ENCODE measurements at regions not wholly inside any gene's neighbourhood (a gene's known extent, or its start where the extent isn't known, plus 50 kb on each side); places are given as distances from the start of the nearest gene placed in this dataset.

GRCh38 chrX:114097866-114098265 lies 486.0 kb upstream of the HTR2C start:
- H3F3A ChIP-seq (ENCODE audit: low read length, unreplicated experiment) = no peaks in the 10 kb centered on the region
- H2AFZ ChIP-seq (ENCODE audit: low read length) = no peak overlapping the region
- H3K27ac ChIP-seq (ENCODE audit: low read length) = no peak overlapping the region
- TF ChIP-seq CTCF (conservative IDR thresholded peaks at IDR 0.05; ENCODE audit: low read depth, low read length) (no peak), EZH2phosphoT487 (IDR thresholded peaks at IDR 0.05; ENCODE audit: borderline replicate concordance, low read length) (no peak), EZH2 (IDR thresholded peaks at IDR 0.05; ENCODE audit: low read length, unreplicated experiment) (no peak)
- ChIA-PET POLR2A (ENCODE audit: unreplicated experiment) (no interaction called here), CTCF (no interaction called here)
- H3K9me3 ChIP-seq (ENCODE audit: low read length) = no peaks in the 10 kb centered on the region
- H3K79me2 ChIP-seq (ENCODE audit: low read length) = no peaks in the 10 kb centered on the region
- H3K4me2 ChIP-seq (ENCODE audit: low read length) = no peak overlapping the region
- H3K4me3 ChIP-seq (ENCODE audit: low read length) = no peak overlapping the region
- intact Hi-C loops (cut with micrococcal nuclease) = no loop called here
- no peak overlapping the region for H3K9ac ChIP-seq (ENCODE audit: low read length)
- no peaks in the 10 kb centered on the region for H3K36me3 ChIP-seq (ENCODE audit: low read depth, low read length)
- ATAC-seq (no peak), DNase-seq (no peak)
- BruUV-seq (replicated peaks) = no TSS peak
- H3K4me1 ChIP-seq (ENCODE audit: insufficient read depth, low read length) = no peaks in the 10 kb centered on the region
- H4K20me1 ChIP-seq (ENCODE audit: low read length) = no peaks in the 10 kb centered on the region
- H3K27me3 ChIP-seq (ENCODE audit: low read length) = no peaks in the 10 kb centered on the region
- H3K9me2 ChIP-seq (replicated peaks; ENCODE audit: low read length) = no peaks in the 10 kb centered on the region

DNA sequence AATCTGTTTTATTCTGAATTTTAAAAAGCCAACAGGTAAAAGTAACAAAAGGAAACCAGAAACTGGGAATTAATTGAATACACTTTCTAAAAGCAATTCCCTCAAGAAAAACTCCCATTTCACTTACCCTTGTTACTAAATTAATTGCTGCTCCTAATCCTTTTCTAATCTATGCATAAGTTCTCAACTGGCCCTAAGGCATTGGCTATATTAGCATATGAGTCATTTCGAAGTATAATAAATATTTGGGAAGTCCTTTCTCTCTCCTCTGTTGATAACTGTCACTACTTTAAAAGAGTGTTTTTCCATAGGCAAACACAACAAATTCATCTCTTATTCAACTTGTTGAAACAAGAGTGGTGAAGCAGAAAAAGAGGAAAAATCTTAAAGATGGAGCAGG lies 486.5 kb upstream of the HTR2C start:
- Histone ChIP-seq H3K9ac (ENCODE audit: low read length) (no peak overlapping the region), H3K4me2 (ENCODE audit: low read length) (no peak overlapping the region), H3K27me3 (ENCODE audit: low read length) (no peaks in the 10 kb centered on the region), H3K4me3 (ENCODE audit: low read length) (no peak overlapping the region), H3K27ac (ENCODE audit: low read length) (no peak overlapping the region), H4K20me1 (ENCODE audit: low read length) (no peaks in the 10 kb centered on the region), H3K4me1 (ENCODE audit: insufficient read depth, low read length) (no peaks in the 10 kb centered on the region), H3K9me3 (ENCODE audit: low read length) (no peaks in the 10 kb centered on the region), H3F3A (ENCODE audit: low read length, unreplicated experiment) (no peaks in the 10 kb centered on the region), H2AFZ (ENCODE audit: low read length) (no peak overlapping the region), H3K36me3 (ENCODE audit: low read depth, low read length) (no peaks in the 10 kb centered on the region), H3K79me2 (ENCODE audit: low read length) (no peaks in the 10 kb centered on the region), H3K9me2 (replicated peaks; ENCODE audit: low read length) (no peaks in the 10 kb centered on the region)
- DNase-seq = no peak
- ChIA-PET CTCF (no interaction called here), POLR2A (ENCODE audit: unreplicated experiment) (no interaction called here)
- TF ChIP-seq EZH2phosphoT487 (IDR thresholded peaks at IDR 0.05; ENCODE audit: borderline replicate concordance, low read length) = no peak
- TF ChIP-seq CTCF (conservative IDR thresholded peaks at IDR 0.05; ENCODE audit: low read depth, low read length) = no peak
- TF ChIP-seq EZH2 (IDR thresholded peaks at IDR 0.05; ENCODE audit: low read length, unreplicated experiment) = no peak
- intact Hi-C loops (cut with micrococcal nuclease) = no loop called here
- ATAC-seq = no peak
- no TSS peak for BruUV-seq (replicated peaks)

- H3F3A ChIP-seq (ENCODE audit: low read length, unreplicated experiment) = no peaks in the 10 kb centered on the region
- H3K36me3 ChIP-seq (ENCODE audit: low read depth, low read length) = no peaks in the 10 kb centered on the region
- H3K27me3 ChIP-seq (ENCODE audit: low read length) = no peaks in the 10 kb centered on the region
- H3K27ac ChIP-seq (ENCODE audit: low read length) = no peak overlapping the region
- DNase-seq (no peak), ATAC-seq (no peak)
- H4K20me1 ChIP-seq (ENCODE audit: low read length) = no peaks in the 10 kb centered on the region
- no peaks in the 10 kb centered on the region for H3K9me2 ChIP-seq (replicated peaks; ENCODE audit: low read length)
- intact Hi-C loops (cut with micrococcal nuclease) = no loop called here
- no peak overlapping the region for H3K4me2 ChIP-seq (ENCODE audit: low read length)
- H2AFZ ChIP-seq (ENCODE audit: low read length) = no peak overlapping the region
- no peaks in the 10 kb centered on the region for H3K4me1 ChIP-seq (ENCODE audit: insufficient read depth, low read length)
- no TSS peak for BruUV-seq (replicated peaks)
- H3K9me3 ChIP-seq (ENCODE audit: low read length) = no peaks in the 10 kb centered on the region
- TF ChIP-seq EZH2 (IDR thresholded peaks at IDR 0.05; ENCODE audit: low read length, unreplicated experiment) (no peak), EZH2phosphoT487 (IDR thresholded peaks at IDR 0.05; ENCODE audit: borderline replicate concordance, low read length) (no peak), CTCF (conservative IDR thresholded peaks at IDR 0.05; ENCODE audit: low read depth, low read length) (no peak)
- ChIA-PET POLR2A (ENCODE audit: unreplicated experiment) (no interaction called here), CTCF (no interaction called here)
- no peak overlapping the region for H3K4me3 ChIP-seq (ENCODE audit: low read length)
- H3K79me2 ChIP-seq (ENCODE audit: low read length) = no peaks in the 10 kb centered on the region
- H3K9ac ChIP-seq (ENCODE audit: low read length) = no peak overlapping the region
Measured at GRCh38 chrX:114095789-114096188, 488.1 kb upstream of the HTR2C start.
